DND-41 (cell line): ENCODE measurements at regions not wholly inside any gene's neighbourhood (a gene's known extent, or its start where the extent isn't known, plus 50 kb on each side); places are given as distances from the start of the nearest gene placed in this dataset.

Experiments
- ATAC-seq: fragments of 200-7000 bp; cut with Tn5 transposase; 3 replicates; pipeline ENCODE4 v1.9.1; 2021; ENCODE audit warnings: low read depth; ENCODE audit not compliant: insufficient read depth
- DNase-seq: peaks from one replicate; pipeline ENCODE4 v3.0.0-alpha.2; 2020
- H2AFZ ChIP-seq: 2 replicates; pipeline ENCODE4 v1.6.0; 2012; ENCODE audit warnings: low read depth, low read length
- H3K27ac ChIP-seq: 2 replicates; pipeline ENCODE4 v1.5.1; 2012; ENCODE audit warnings: low read length, inconsistent platforms
- H3K27me3 ChIP-seq: fragments of 200-600 bp; sonication (generic); 2 replicates; pipeline ENCODE4 v1.6.0; 2012; ENCODE audit warnings: low read length, mild to moderate bottlenecking, inconsistent platforms; ENCODE audit not compliant: insufficient read depth, poor library complexity
- H3K36me3 ChIP-seq: 2 replicates; pipeline ENCODE4 v1.5.1; 2012; ENCODE audit warnings: low read length, inconsistent platforms; ENCODE audit not compliant: insufficient read depth
- H3K4me1 ChIP-seq: 2 replicates; pipeline ENCODE4 v1.5.1; 2012; ENCODE audit warnings: mild to moderate bottlenecking, low read length; ENCODE audit not compliant: insufficient read depth
- H3K4me2 ChIP-seq: 2 replicates; pipeline ENCODE4 v1.6.0; 2012; ENCODE audit warnings: mild to moderate bottlenecking, moderate library complexity, low read length, inconsistent platforms; ENCODE audit not compliant: insufficient read depth
- H3K4me3 ChIP-seq, 2 experiments: fragments of 200-600 bp in 1 of 2; shearing (Covaris generic) in 1 of 2; 2 replicates each; pipeline ENCODE4 v1.5.1; 2012 to 2016; ENCODE audit warnings: inconsistent platforms in 2 of 2, low read length in 2 of 2, mild to moderate bottlenecking in 2 of 2, low read depth in 1 of 2, moderate library complexity in 1 of 2
- H3K79me2 ChIP-seq: 2 replicates; pipeline ENCODE4 v1.6.0; 2012; ENCODE audit warnings: low read length, inconsistent platforms; ENCODE audit not compliant: insufficient read depth
- H3K9ac ChIP-seq: 2 replicates; pipeline ENCODE4 v1.6.0; 2012; ENCODE audit warnings: low read depth, mild to moderate bottlenecking, inconsistent platforms, low read length, moderate library complexity
- H3K9me3 ChIP-seq: 2 replicates; pipeline ENCODE4 v1.5.1; 2012; ENCODE audit warnings: low read length, moderate library complexity, mild to moderate bottlenecking, inconsistent platforms; ENCODE audit not compliant: insufficient read depth, severe bottlenecking
- H4K20me1 ChIP-seq: 2 replicates; pipeline ENCODE4 v1.6.0; 2012; ENCODE audit warnings: low read length; ENCODE audit not compliant: insufficient read depth
- CTCF ChIP-seq: IDR thresholded peaks from 2 replicates; pipeline ENCODE4 v1.5.1; 2012; ENCODE audit warnings: borderline replicate concordance, low read length, moderate library complexity, mild to moderate bottlenecking; ENCODE audit not compliant: poor library complexity, severe bottlenecking; ENCODE audit errors: extremely low read depth
- EZH2 ChIP-seq: IDR thresholded peaks from 3 replicates; pipeline ENCODE4 v1.6.1; 2012; ENCODE audit warnings: borderline replicate concordance, low read depth, mild to moderate bottlenecking, moderate library complexity, low read length, inconsistent platforms; ENCODE audit not compliant: severe bottlenecking

- H3K9me3 ChIP-seq = no peaks in the 10 kb centered on the region
- no peak overlapping the region for H3K27ac ChIP-seq
- peak; percentile 74 for ATAC-seq
- peak; percentile 47 for DNase-seq
- TF ChIP-seq EZH2 = no peak
- H3K9ac ChIP-seq = no peak overlapping the region
- H3K4me1 ChIP-seq = peaks cover 35% of the 10 kb centered on the region
- H3K4me3 ChIP-seq = no peak overlapping the region
- no peaks in the 10 kb centered on the region for H3K27me3 ChIP-seq
- no peak overlapping the region for H3K4me2 ChIP-seq
- H2AFZ ChIP-seq = no peak overlapping the region
- H3K79me2 ChIP-seq = peaks cover 95% of the 10 kb centered on the region
- H3K36me3 ChIP-seq = peaks cover 16% of the 10 kb centered on the region
- peaks cover 80% of the 10 kb centered on the region for H4K20me1 ChIP-seq
Measured at GRCh38 chr2:134127496-134127895, 126.4 kb upstream of the MGAT5 start.

GRCh38 chr2:134128746-134129145, 125.1 kb upstream of the MGAT5 start:
- Histone ChIP-seq H4K20me1 (peaks cover 71% of the 10 kb centered on the region), H3K36me3 (peaks cover 16% of the 10 kb centered on the region), H3K4me3 (no peak overlapping the region), H3K4me2 (no peak overlapping the region), H3K9me3 (no peaks in the 10 kb centered on the region), H3K4me1 (peaks cover 23% of the 10 kb centered on the region), H3K27me3 (no peaks in the 10 kb centered on the region), H3K9ac (no peak overlapping the region), H3K27ac (no peak overlapping the region), H3K79me2 (peaks cover 95% of the 10 kb centered on the region), H2AFZ (no peak overlapping the region)
- ATAC-seq (no peak), DNase-seq (no peak)
- no peak for TF ChIP-seq EZH2
- no peak for TF ChIP-seq CTCF

GRCh38 chr2:134129900-134130537, 123.9 kb upstream of the MGAT5 start:
- no peak for DNase-seq
- no peaks in the 10 kb centered on the region for H3K27me3 ChIP-seq
- TF ChIP-seq CTCF (no peak), EZH2 (no peak)
- peaks cover 11% of the 10 kb centered on the region; the same call in 1 of the 2 replicates for H3K4me1 ChIP-seq
- no peak overlapping the region for H3K4me3 ChIP-seq
- H4K20me1 ChIP-seq = peaks cover 68% of the 10 kb centered on the region
- ATAC-seq = no peak
- H2AFZ ChIP-seq = no peak overlapping the region
- no peak overlapping the region for H3K4me2 ChIP-seq
- H3K79me2 ChIP-seq = peaks cover 95% of the 10 kb centered on the region
- H3K9ac ChIP-seq = no peak overlapping the region
- no peak overlapping the region for H3K27ac ChIP-seq
- no peaks in the 10 kb centered on the region for H3K9me3 ChIP-seq
- peaks cover 16% of the 10 kb centered on the region for H3K36me3 ChIP-seq

GRCh38 chr2:134131681-134132489, 122.0 kb upstream of the MGAT5 start:
- Histone ChIP-seq H3K4me2 (no peak overlapping the region), H3K27me3 (no peaks in the 10 kb centered on the region), H4K20me1 (peaks cover 58% of the 10 kb centered on the region), H3K27ac (no peak overlapping the region), H2AFZ (no peak overlapping the region), H3K36me3 (peaks cover 9% of the 10 kb centered on the region; the same call in 1 of the 2 replicates), H3K4me1 (no peaks in the 10 kb centered on the region), H3K9me3 (no peaks in the 10 kb centered on the region), H3K4me3 (no peak overlapping the region), H3K9ac (no peak overlapping the region), H3K79me2 (peaks cover 92% of the 10 kb centered on the region)
- no peak for TF ChIP-seq CTCF
- no peak for TF ChIP-seq EZH2
- ATAC-seq (no peak), DNase-seq (no peak)
